ENCODE measurements at regions not wholly inside any gene's neighbourhood (a gene's known extent, or its start where the extent isn't known, plus 50 kb on each side); places are given as distances from the start of the nearest gene placed in this dataset.

- Mint-ChIP-seq H3K9me3 (peaks cover 2% of the 10 kb centered on the region), H3K4me1 (no peaks in the 10 kb centered on the region), H3K36me3 (no peaks in the 10 kb centered on the region), H3K4me3 (no peak overlapping the region), H3K27me3 (no peaks in the 10 kb centered on the region), H3K27ac (no peak overlapping the region)
- ATAC-seq (ENCODE audit: low read depth) (no peak), DNase-seq (ENCODE audit: low spot score in 2 of 2) (no peak)
Observed at GRCh38 chr4:36794716-36795115, 449.8 kb upstream of the NWD2 start.

GRCh38 chr4:36812149-36812548 lies 432.4 kb upstream of the NWD2 start:
- no peaks in the 10 kb centered on the region for H3K4me1 Mint-ChIP-seq
- ATAC-seq (ENCODE audit: low read depth) (no peak), DNase-seq (ENCODE audit: low spot score in 2 of 2) (no peak)
- no peaks in the 10 kb centered on the region for H3K27me3 Mint-ChIP-seq
- no peaks in the 10 kb centered on the region for H3K36me3 Mint-ChIP-seq
- no peak overlapping the region for H3K4me3 Mint-ChIP-seq
- no peaks in the 10 kb centered on the region for H3K9me3 Mint-ChIP-seq
- H3K27ac Mint-ChIP-seq: no peak overlapping the region

- Mint-ChIP-seq H3K27ac (no peak overlapping the region), H3K9me3 (peaks cover 2% of the 10 kb centered on the region), H3K36me3 (no peaks in the 10 kb centered on the region), H3K4me3 (no peak overlapping the region), H3K4me1 (no peaks in the 10 kb centered on the region), H3K27me3 (no peaks in the 10 kb centered on the region)
- ATAC-seq (ENCODE audit: low read depth): no peak
- no peak for DNase-seq (ENCODE audit: low spot score in 2 of 2)
Observed at GRCh38 chr4:36815536-36815935, 429.0 kb upstream of the NWD2 start.

GRCh38 chr4:36823199-36823967 lies 421.2 kb upstream of the NWD2 start:
- Mint-ChIP-seq H3K27ac (no peak overlapping the region), H3K4me3 (no peak overlapping the region), H3K4me1 (no peaks in the 10 kb centered on the region), H3K27me3 (no peaks in the 10 kb centered on the region), H3K9me3 (peaks cover 2% of the 10 kb centered on the region), H3K36me3 (no peaks in the 10 kb centered on the region)
- DNase-seq (ENCODE audit: low spot score in 2 of 2): no peak
- ATAC-seq (ENCODE audit: low read depth): no peak

GRCh38 chr4:36824682-36825081 lies 419.9 kb upstream of the NWD2 start:
- DNase-seq (ENCODE audit: low spot score in 2 of 2) (no peak), ATAC-seq (ENCODE audit: low read depth) (no peak)
- Mint-ChIP-seq H3K4me1 (no peaks in the 10 kb centered on the region), H3K36me3 (no peaks in the 10 kb centered on the region), H3K27ac (no peak overlapping the region), H3K27me3 (no peaks in the 10 kb centered on the region), H3K9me3 (no peaks in the 10 kb centered on the region), H3K4me3 (no peak overlapping the region)

GRCh38 chr4:36835246-36835645 lies 409.3 kb upstream of the NWD2 start:
- H3K36me3 Mint-ChIP-seq: no peaks in the 10 kb centered on the region
- H3K9me3 Mint-ChIP-seq: no peaks in the 10 kb centered on the region
- no peak for DNase-seq (ENCODE audit: low spot score in 2 of 2)
- no peak overlapping the region for H3K27ac Mint-ChIP-seq
- H3K27me3 Mint-ChIP-seq: no peaks in the 10 kb centered on the region
- ATAC-seq (ENCODE audit: low read depth): no peak
- H3K4me1 Mint-ChIP-seq: no peaks in the 10 kb centered on the region
- no peak overlapping the region for H3K4me3 Mint-ChIP-seq

GRCh38 chr4:36841583-36842326 lies 402.8 kb upstream of the NWD2 start:
- H3K4me3 Mint-ChIP-seq: no peak overlapping the region
- H3K27me3 Mint-ChIP-seq: no peaks in the 10 kb centered on the region
- ATAC-seq (ENCODE audit: low read depth): no peak
- H3K4me1 Mint-ChIP-seq: no peaks in the 10 kb centered on the region
- H3K9me3 Mint-ChIP-seq: peaks cover 1% of the 10 kb centered on the region
- no peak overlapping the region for H3K27ac Mint-ChIP-seq
- H3K36me3 Mint-ChIP-seq: no peaks in the 10 kb centered on the region
- DNase-seq (ENCODE audit: low spot score in 2 of 2): no peak

- no peak for DNase-seq (ENCODE audit: low spot score in 2 of 2)
- H3K36me3 Mint-ChIP-seq: no peaks in the 10 kb centered on the region
- H3K27me3 Mint-ChIP-seq: no peaks in the 10 kb centered on the region
- H3K27ac Mint-ChIP-seq: no peak overlapping the region
- H3K4me3 Mint-ChIP-seq: no peak overlapping the region
- no peaks in the 10 kb centered on the region for H3K4me1 Mint-ChIP-seq
- peaks cover 1% of the 10 kb centered on the region for H3K9me3 Mint-ChIP-seq
- no peak for ATAC-seq (ENCODE audit: low read depth)
Observed at GRCh38 chr4:36844448-36844847, 400.1 kb upstream of the NWD2 start.

GRCh38 chr4:36852856-36853255 lies 391.7 kb upstream of the NWD2 start:
- no peak overlapping the region for H3K27ac Mint-ChIP-seq
- no peaks in the 10 kb centered on the region for H3K36me3 Mint-ChIP-seq
- DNase-seq (ENCODE audit: low spot score in 2 of 2): no peak
- no peaks in the 10 kb centered on the region for H3K4me1 Mint-ChIP-seq
- ATAC-seq (ENCODE audit: low read depth): no peak
- peaks cover 3% of the 10 kb centered on the region for H3K27me3 Mint-ChIP-seq
- H3K9me3 Mint-ChIP-seq: no peaks in the 10 kb centered on the region
- no peak overlapping the region for H3K4me3 Mint-ChIP-seq

- H3K4me3 Mint-ChIP-seq: no peak overlapping the region
- no peaks in the 10 kb centered on the region for H3K4me1 Mint-ChIP-seq
- ATAC-seq (ENCODE audit: low read depth): no peak
- no peak overlapping the region for H3K27ac Mint-ChIP-seq
- no peaks in the 10 kb centered on the region for H3K36me3 Mint-ChIP-seq
- DNase-seq (ENCODE audit: low spot score in 2 of 2): no peak
- no peaks in the 10 kb centered on the region for H3K9me3 Mint-ChIP-seq
- H3K27me3 Mint-ChIP-seq: peaks cover 3% of the 10 kb centered on the region
Observed at GRCh38 chr4:36854554-36854953, 390.0 kb upstream of the NWD2 start.

- Mint-ChIP-seq H3K27ac (no peak overlapping the region), H3K4me1 (no peaks in the 10 kb centered on the region), H3K27me3 (no peaks in the 10 kb centered on the region), H3K36me3 (no peaks in the 10 kb centered on the region), H3K4me3 (no peak overlapping the region), H3K9me3 (no peaks in the 10 kb centered on the region)
- ATAC-seq (ENCODE audit: low read depth) (no peak), DNase-seq (ENCODE audit: low spot score in 2 of 2) (no peak)
Observed at GRCh38 chr4:36863601-36864000, 380.9 kb upstream of the NWD2 start.

GRCh38 chr4:36870121-36870520 lies 374.4 kb upstream of the NWD2 start:
- no peak for ATAC-seq (ENCODE audit: low read depth)
- no peak for DNase-seq (ENCODE audit: low spot score in 2 of 2)
- no peaks in the 10 kb centered on the region for H3K27me3 Mint-ChIP-seq
- H3K4me1 Mint-ChIP-seq: no peaks in the 10 kb centered on the region
- H3K9me3 Mint-ChIP-seq: peaks cover 1% of the 10 kb centered on the region
- no peak overlapping the region for H3K4me3 Mint-ChIP-seq
- no peak overlapping the region for H3K27ac Mint-ChIP-seq
- no peaks in the 10 kb centered on the region for H3K36me3 Mint-ChIP-seq

GRCh38 chr4:36872679-36873078 lies 371.9 kb upstream of the NWD2 start:
- no peaks in the 10 kb centered on the region for H3K4me1 Mint-ChIP-seq
- ATAC-seq (ENCODE audit: low read depth): no peak
- no peak overlapping the region for H3K27ac Mint-ChIP-seq

GRCh38 chr4:36884151-36884550 lies 360.4 kb upstream of the NWD2 start:
- Mint-ChIP-seq H3K36me3 (no peaks in the 10 kb centered on the region), H3K27ac (no peak overlapping the region), H3K4me3 (no peak overlapping the region), H3K4me1 (no peaks in the 10 kb centered on the region), H3K9me3 (no peaks in the 10 kb centered on the region), H3K27me3 (no peaks in the 10 kb centered on the region)
- ATAC-seq (ENCODE audit: low read depth) (no peak), DNase-seq (ENCODE audit: low spot score in 2 of 2) (no peak)

More at GRCh38 chr4:36872679-36873078, 371.9 kb upstream of the NWD2 start:
- no peak for DNase-seq (ENCODE audit: low spot score in 2 of 2)
- no peaks in the 10 kb centered on the region for H3K36me3 Mint-ChIP-seq
- no peak overlapping the region for H3K4me3 Mint-ChIP-seq
- H3K9me3 Mint-ChIP-seq: peaks cover 1% of the 10 kb centered on the region
- H3K27me3 Mint-ChIP-seq: no peaks in the 10 kb centered on the region

GRCh38 chr4:36891971-36892370 lies 352.6 kb upstream of the NWD2 start:
- Mint-ChIP-seq H3K4me3 (no peak overlapping the region), H3K27me3 (no peaks in the 10 kb centered on the region), H3K4me1 (no peaks in the 10 kb centered on the region), H3K27ac (no peak overlapping the region), H3K36me3 (no peaks in the 10 kb centered on the region), H3K9me3 (no peaks in the 10 kb centered on the region)
- ATAC-seq (ENCODE audit: low read depth) (no peak), DNase-seq (ENCODE audit: low spot score in 2 of 2) (no peak)

Measured in memory B cell (primary cell).